Colonic mucosa (tissue), 4 donors: ENCODE measurements at regions not wholly inside any gene's neighbourhood (a gene's known extent, or its start where the extent isn't known, plus 50 kb on each side); places are given as distances from the start of the nearest gene placed in this dataset.

Experiments
- DNase-seq: peaks from one replicate; pipeline ENCODE4 v3.0.0-alpha.2; 2020
- H3K27ac ChIP-seq: fragments of 200-600 bp; one replicate; pipeline ENCODE4 v1.8.0; 2021
- H3K27me3 ChIP-seq: fragments of 200-600 bp; one replicate; pipeline ENCODE4 v1.8.0; 2021
- H3K36me3 ChIP-seq: fragments of 200-600 bp; one replicate; pipeline ENCODE4 v1.8.0; 2021
- H3K4me1 ChIP-seq: fragments of 200-600 bp; one replicate; pipeline ENCODE4 v1.8.0; 2021; ENCODE audit warnings: mild to moderate bottlenecking
- H3K4me3 ChIP-seq: fragments of 200-600 bp; one replicate; pipeline ENCODE4 v1.8.0; 2021
- H3K9ac ChIP-seq, 2 donors: one replicate each; pipeline ENCODE4 v1.7.0; 2013; ENCODE audit warnings: control low read depth in 2 of 2, low read depth in 2 of 2, low read length in 2 of 2
- H3K9me3 ChIP-seq: fragments of 200-600 bp; one replicate; pipeline ENCODE4 v1.8.0; 2021
- intact Hi-C: fragments of 100-400 bp; cut with DNase I; formaldehyde crosslinking; loops from one replicate; pipeline ENCODE4 v1.14.1; 2022
- TF ChIP-seq, protein P1 (sequence below): fragments of 200-600 bp; IDR thresholded peaks from one replicate; pipeline ENCODE4 v1.8.0; 2022; ENCODE audit warnings: antibody characterized with exemption, mild to moderate bottlenecking
- donor health status: healthy.
- donor health status: DM: no; HTN: no; CAD: no.
- donor health status: DM: no; HTN: no; CAD: no.

DNA sequence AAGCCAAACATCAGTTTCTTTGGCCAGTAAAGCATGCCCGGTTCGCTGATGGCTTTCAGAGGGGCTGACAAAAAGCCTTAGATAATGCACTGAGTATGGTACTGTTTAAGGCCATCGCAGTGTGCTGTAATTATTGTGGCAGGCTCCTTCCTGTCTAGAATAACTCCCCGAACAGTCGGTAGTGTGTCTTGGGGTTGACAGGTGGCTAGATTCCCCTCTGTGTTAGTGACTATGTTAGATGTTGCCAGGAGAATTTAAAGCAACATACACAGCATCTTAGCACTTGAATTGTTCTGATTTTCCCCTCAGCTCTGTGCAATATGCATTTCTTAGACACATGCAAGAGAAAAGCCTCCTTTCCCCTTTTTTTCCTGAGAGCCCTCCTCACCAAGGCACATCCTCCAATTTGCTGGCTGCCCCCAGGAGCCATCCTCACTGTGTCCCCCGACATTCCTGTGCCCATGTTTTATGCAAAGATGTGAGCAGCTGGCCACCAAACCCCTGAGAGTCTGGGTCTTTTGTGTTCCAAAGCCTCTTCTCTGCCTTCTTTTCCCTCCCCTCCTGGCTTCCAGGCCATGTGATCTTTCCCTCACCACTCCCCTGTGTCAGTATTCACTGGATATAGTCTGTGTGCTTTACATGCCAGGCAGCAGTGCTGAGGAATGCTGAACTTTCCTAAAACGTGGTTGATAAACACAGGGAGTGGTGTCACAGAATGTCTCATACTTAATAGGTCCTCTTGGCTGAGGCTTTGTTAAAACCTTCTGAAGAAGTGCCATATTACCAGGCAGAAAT is 331.5 kb downstream of the HRH4 start:
- intact Hi-C loops, result no loop called here
- Histone ChIP-seq H3K4me3 (no peak overlapping the region), H3K4me1 (no peaks in the 10 kb centered on the region), H3K27ac (no peak overlapping the region), H3K27me3 (no peaks in the 10 kb centered on the region), H3K9ac (no peak overlapping the region), H3K9me3 (no peaks in the 10 kb centered on the region), H3K36me3 (no peaks in the 10 kb centered on the region)
- DNase-seq, result no peak
- TF ChIP-seq, protein P1, sequence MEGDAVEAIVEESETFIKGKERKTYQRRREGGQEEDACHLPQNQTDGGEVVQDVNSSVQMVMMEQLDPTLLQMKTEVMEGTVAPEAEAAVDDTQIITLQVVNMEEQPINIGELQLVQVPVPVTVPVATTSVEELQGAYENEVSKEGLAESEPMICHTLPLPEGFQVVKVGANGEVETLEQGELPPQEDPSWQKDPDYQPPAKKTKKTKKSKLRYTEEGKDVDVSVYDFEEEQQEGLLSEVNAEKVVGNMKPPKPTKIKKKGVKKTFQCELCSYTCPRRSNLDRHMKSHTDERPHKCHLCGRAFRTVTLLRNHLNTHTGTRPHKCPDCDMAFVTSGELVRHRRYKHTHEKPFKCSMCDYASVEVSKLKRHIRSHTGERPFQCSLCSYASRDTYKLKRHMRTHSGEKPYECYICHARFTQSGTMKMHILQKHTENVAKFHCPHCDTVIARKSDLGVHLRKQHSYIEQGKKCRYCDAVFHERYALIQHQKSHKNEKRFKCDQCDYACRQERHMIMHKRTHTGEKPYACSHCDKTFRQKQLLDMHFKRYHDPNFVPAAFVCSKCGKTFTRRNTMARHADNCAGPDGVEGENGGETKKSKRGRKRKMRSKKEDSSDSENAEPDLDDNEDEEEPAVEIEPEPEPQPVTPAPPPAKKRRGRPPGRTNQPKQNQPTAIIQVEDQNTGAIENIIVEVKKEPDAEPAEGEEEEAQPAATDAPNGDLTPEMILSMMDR, result no peak

DNA sequence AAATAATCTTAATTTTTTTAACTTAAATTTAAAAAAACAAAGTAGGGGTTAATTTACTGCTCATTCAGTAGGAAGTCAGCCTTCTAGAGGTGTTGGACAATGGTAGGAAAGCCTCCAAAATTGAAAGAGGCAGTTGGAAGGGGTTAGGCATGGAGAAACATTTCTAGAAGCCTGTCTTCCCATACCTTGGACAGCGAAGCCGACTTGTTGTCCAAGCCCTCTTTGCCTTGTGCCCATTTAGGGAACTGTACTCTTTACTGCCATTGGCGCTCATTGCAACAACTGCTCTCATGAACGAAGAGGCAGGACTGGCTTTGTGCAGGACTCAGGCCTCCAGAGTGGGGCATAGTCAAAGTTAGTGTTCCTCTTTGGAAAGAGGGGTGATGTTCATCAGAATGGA is 333.3 kb downstream of the HRH4 start:
- TF ChIP-seq, protein P1, result no peak
- H3K9ac ChIP-seq, result no peak overlapping the region
- no peaks in the 10 kb centered on the region for H3K27me3 ChIP-seq
- no peaks in the 10 kb centered on the region for H3K9me3 ChIP-seq
- DNase-seq, result no peak
- no peaks in the 10 kb centered on the region for H3K36me3 ChIP-seq
- no peaks in the 10 kb centered on the region for H3K4me1 ChIP-seq
- no peak overlapping the region for H3K27ac ChIP-seq
- no peak overlapping the region for H3K4me3 ChIP-seq
- intact Hi-C loops, result no loop called here

DNA sequence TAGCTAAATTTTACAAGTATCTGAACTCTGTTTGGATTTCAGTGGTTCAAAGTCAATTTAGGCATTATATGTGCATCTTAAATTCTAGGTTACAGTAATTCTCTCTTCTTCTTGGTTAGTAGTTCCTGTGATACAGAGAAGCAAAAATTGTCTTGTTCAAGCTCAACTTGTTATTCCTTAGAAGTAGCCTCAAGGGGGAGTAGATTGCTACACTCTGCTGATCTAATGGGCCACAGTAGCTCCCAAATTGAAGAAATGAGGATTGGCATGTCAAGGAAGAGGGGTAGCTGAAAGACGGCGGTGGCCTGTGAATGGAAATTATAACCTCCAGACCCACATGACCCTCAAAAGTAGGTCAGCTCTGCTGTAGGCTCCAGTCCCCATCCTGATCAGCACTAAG is 334.7 kb downstream of the HRH4 start:
- Histone ChIP-seq H3K9me3 (no peaks in the 10 kb centered on the region), H3K4me1 (no peaks in the 10 kb centered on the region), H3K36me3 (no peaks in the 10 kb centered on the region), H3K9ac (no peak overlapping the region), H3K27me3 (no peaks in the 10 kb centered on the region), H3K4me3 (no peak overlapping the region), H3K27ac (no peak overlapping the region)
- TF ChIP-seq, protein P1, result no peak
- DNase-seq, result no peak
- intact Hi-C loops, result no loop called here

DNA sequence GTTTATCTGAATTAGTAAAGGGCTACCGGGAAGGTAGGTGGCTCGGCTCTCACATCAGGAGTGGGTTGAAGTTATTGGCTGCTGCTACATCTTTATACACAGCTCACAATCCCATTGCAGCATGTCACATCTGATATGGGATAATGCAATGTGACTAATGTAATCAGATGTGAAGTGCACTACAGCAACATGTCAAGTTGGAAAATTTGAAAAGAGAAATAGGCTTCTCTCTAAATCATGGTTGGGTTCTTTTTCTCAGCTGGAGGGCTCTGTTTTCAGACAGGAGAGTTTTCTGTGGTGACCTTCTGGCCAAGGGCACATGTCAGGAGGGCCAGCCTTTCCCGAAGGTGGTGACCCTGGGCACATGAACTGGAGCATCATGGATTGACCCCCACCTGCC is 337.5 kb downstream of the HRH4 start:
- intact Hi-C loops, result no loop called here
- H3K27ac ChIP-seq, result no peak overlapping the region
- no peaks in the 10 kb centered on the region for H3K9me3 ChIP-seq
- no peaks in the 10 kb centered on the region for H3K27me3 ChIP-seq
- H3K4me3 ChIP-seq, result no peak overlapping the region
- DNase-seq, result no peak
- H3K9ac ChIP-seq, result no peak overlapping the region
- no peaks in the 10 kb centered on the region for H3K36me3 ChIP-seq
- no peaks in the 10 kb centered on the region for H3K4me1 ChIP-seq
- TF ChIP-seq, protein P1, result no peak

DNA sequence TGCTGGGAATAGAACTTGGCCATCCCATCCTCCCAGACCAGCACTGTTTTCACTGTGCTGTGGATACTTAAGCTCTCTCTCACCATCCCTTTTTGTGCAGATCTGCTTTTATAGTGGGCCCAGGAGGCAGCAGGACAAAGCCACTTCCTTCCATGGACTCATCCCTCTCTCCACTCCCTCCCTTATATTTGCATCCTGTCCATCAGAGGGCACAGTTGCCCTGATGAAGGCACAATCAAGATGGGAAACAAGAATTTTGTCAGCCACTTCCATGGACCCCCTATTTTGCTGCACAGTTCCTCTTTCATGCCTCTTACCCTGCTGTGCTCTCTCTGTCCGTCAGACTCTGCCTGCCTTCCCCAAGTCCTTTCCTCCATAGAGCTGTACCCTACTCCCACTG is 338.7 kb downstream of the HRH4 start:
- H3K9ac ChIP-seq, result no peak overlapping the region
- H3K27me3 ChIP-seq, result no peaks in the 10 kb centered on the region
- no peaks in the 10 kb centered on the region for H3K4me1 ChIP-seq
- TF ChIP-seq, protein P1, result no peak
- H3K4me3 ChIP-seq, result no peak overlapping the region
- intact Hi-C loops, result no loop called here
- no peak overlapping the region for H3K27ac ChIP-seq
- no peaks in the 10 kb centered on the region for H3K9me3 ChIP-seq
- no peaks in the 10 kb centered on the region for H3K36me3 ChIP-seq
- no peak for DNase-seq
